ENCODE measurements at regions not wholly inside any gene's neighbourhood (a gene's known extent, or its start where the extent isn't known, plus 50 kb on each side); places are given as distances from the start of the nearest gene placed in this dataset.
"Not testable (repeated sequence)": the region's sequence is repeated elsewhere in the genome, so short reads cannot be mapped to it uniquely, and the experiment has no call there.

GRCh38 chr18:75854174-75854573 is 426.7 kb upstream of the SMIM21 start:
- DNase-seq: peak; percentile 12
- in situ Hi-C loops (cut with HindIII; ENCODE audit: low pct_ligation_motif_present, low pct_unique_long_range_greater_than_20kb, low sequenced_read_pairs): no loop called here

GRCh38 chr18:75846321-75846720 is 418.8 kb upstream of the SMIM21 start:
- in situ Hi-C loops (cut with HindIII; ENCODE audit: low pct_ligation_motif_present, low pct_unique_long_range_greater_than_20kb, low sequenced_read_pairs): no loop called here
- DNase-seq: no peak

- no peak for DNase-seq
- in situ Hi-C loops (cut with HindIII; ENCODE audit: low pct_ligation_motif_present, low pct_unique_long_range_greater_than_20kb, low sequenced_read_pairs): no loop called here
These were observed 417.9 kb upstream of the SMIM21 start for GRCh38 chr18:75845413-75845812.

GRCh38 chr18:75844146-75844545 is 416.6 kb upstream of the SMIM21 start:
- DNase-seq: no peak
- in situ Hi-C loops (cut with HindIII; ENCODE audit: low pct_ligation_motif_present, low pct_unique_long_range_greater_than_20kb, low sequenced_read_pairs): no loop called here

- in situ Hi-C loops (cut with HindIII; ENCODE audit: low pct_ligation_motif_present, low pct_unique_long_range_greater_than_20kb, low sequenced_read_pairs): no loop called here
- DNase-seq: no peak
These were observed 412.6 kb upstream of the SMIM21 start for GRCh38 chr18:75840131-75840530.

- in situ Hi-C loops (cut with HindIII; ENCODE audit: low pct_ligation_motif_present, low pct_unique_long_range_greater_than_20kb, low sequenced_read_pairs); DNase-seq: not testable (repeated sequence)
These were observed 412.2 kb upstream of the SMIM21 start for GRCh38 chr18:75839686-75840085.

GRCh38 chr18:75839041-75839440 is 411.5 kb upstream of the SMIM21 start:
- no peak for DNase-seq
- in situ Hi-C loops (cut with HindIII; ENCODE audit: low pct_ligation_motif_present, low pct_unique_long_range_greater_than_20kb, low sequenced_read_pairs): no loop called here

- in situ Hi-C loops (cut with HindIII; ENCODE audit: low pct_ligation_motif_present, low pct_unique_long_range_greater_than_20kb, low sequenced_read_pairs): no loop called here
- DNase-seq: no peak
These were observed 409.8 kb upstream of the SMIM21 start for GRCh38 chr18:75837316-75837715.

GRCh38 chr18:75836516-75836915 is 409.0 kb upstream of the SMIM21 start:
- no peak for DNase-seq
- in situ Hi-C loops (cut with HindIII; ENCODE audit: low pct_ligation_motif_present, low pct_unique_long_range_greater_than_20kb, low sequenced_read_pairs): no loop called here

GRCh38 chr18:75831960-75832359 is 404.5 kb upstream of the SMIM21 start:
- in situ Hi-C loops (cut with HindIII; ENCODE audit: low pct_ligation_motif_present, low pct_unique_long_range_greater_than_20kb, low sequenced_read_pairs): no loop called here
- DNase-seq: no peak

- no peak for DNase-seq
These were observed 403.3 kb upstream of the SMIM21 start for GRCh38 chr18:75830828-75831227.

GRCh38 chr18:75829091-75829490 is 401.6 kb upstream of the SMIM21 start:
- in situ Hi-C loops (cut with HindIII; ENCODE audit: low pct_ligation_motif_present, low pct_unique_long_range_greater_than_20kb, low sequenced_read_pairs): no loop called here
- DNase-seq: no peak

More at GRCh38 chr18:75830828-75831227, 403.3 kb upstream of the SMIM21 start:
- in situ Hi-C loops (cut with HindIII; ENCODE audit: low pct_ligation_motif_present, low pct_unique_long_range_greater_than_20kb, low sequenced_read_pairs): no loop called here

- DNase-seq: no peak
- in situ Hi-C loops (cut with HindIII; ENCODE audit: low pct_ligation_motif_present, low pct_unique_long_range_greater_than_20kb, low sequenced_read_pairs): no loop called here
These were observed 400.9 kb upstream of the SMIM21 start for GRCh38 chr18:75828379-75828778.

- no peak for DNase-seq
- in situ Hi-C loops (cut with HindIII; ENCODE audit: low pct_ligation_motif_present, low pct_unique_long_range_greater_than_20kb, low sequenced_read_pairs): no loop called here
These were observed 400.3 kb upstream of the SMIM21 start for GRCh38 chr18:75827751-75828287.

GRCh38 chr18:75824661-75825060 is 397.2 kb upstream of the SMIM21 start:
- no peak for DNase-seq
- in situ Hi-C loops (cut with HindIII; ENCODE audit: low pct_ligation_motif_present, low pct_unique_long_range_greater_than_20kb, low sequenced_read_pairs): no loop called here

GRCh38 chr18:75823471-75823870 is 396.0 kb upstream of the SMIM21 start:
- in situ Hi-C loops (cut with HindIII; ENCODE audit: low pct_ligation_motif_present, low pct_unique_long_range_greater_than_20kb, low sequenced_read_pairs): no loop called here
- no peak for DNase-seq

GRCh38 chr18:75818383-75818782 is 390.9 kb upstream of the SMIM21 start:
- no peak for DNase-seq

GRCh38 chr18:75815767-75816166 is 388.3 kb upstream of the SMIM21 start:
- in situ Hi-C loops (cut with HindIII; ENCODE audit: low pct_ligation_motif_present, low pct_unique_long_range_greater_than_20kb, low sequenced_read_pairs): no loop called here
- no peak for DNase-seq

More at GRCh38 chr18:75818383-75818782, 390.9 kb upstream of the SMIM21 start:
- in situ Hi-C loops (cut with HindIII; ENCODE audit: low pct_ligation_motif_present, low pct_unique_long_range_greater_than_20kb, low sequenced_read_pairs): no loop called here

GRCh38 chr18:75812761-75813160 is 385.3 kb upstream of the SMIM21 start:
- DNase-seq: no peak
- in situ Hi-C loops (cut with HindIII; ENCODE audit: low pct_ligation_motif_present, low pct_unique_long_range_greater_than_20kb, low sequenced_read_pairs): no loop called here

- in situ Hi-C loops (cut with HindIII; ENCODE audit: low pct_ligation_motif_present, low pct_unique_long_range_greater_than_20kb, low sequenced_read_pairs): no loop called here
- no peak for DNase-seq
These were observed 383.6 kb upstream of the SMIM21 start for GRCh38 chr18:75810961-75811551.

GRCh38 chr18:75810516-75810915 is 383.0 kb upstream of the SMIM21 start:
- no peak for DNase-seq
- in situ Hi-C loops (cut with HindIII; ENCODE audit: low pct_ligation_motif_present, low pct_unique_long_range_greater_than_20kb, low sequenced_read_pairs): no loop called here

Measured in ACHN (cell line).